ENCODE measurements at regions not wholly inside any gene's neighbourhood (a gene's known extent, or its start where the extent isn't known, plus 50 kb on each side); places are given as distances from the start of the nearest gene placed in this dataset.
"Not testable (repeated sequence)": the region's sequence is repeated elsewhere in the genome, so short reads cannot be mapped to it uniquely, and the experiment has no call there.

DNA sequence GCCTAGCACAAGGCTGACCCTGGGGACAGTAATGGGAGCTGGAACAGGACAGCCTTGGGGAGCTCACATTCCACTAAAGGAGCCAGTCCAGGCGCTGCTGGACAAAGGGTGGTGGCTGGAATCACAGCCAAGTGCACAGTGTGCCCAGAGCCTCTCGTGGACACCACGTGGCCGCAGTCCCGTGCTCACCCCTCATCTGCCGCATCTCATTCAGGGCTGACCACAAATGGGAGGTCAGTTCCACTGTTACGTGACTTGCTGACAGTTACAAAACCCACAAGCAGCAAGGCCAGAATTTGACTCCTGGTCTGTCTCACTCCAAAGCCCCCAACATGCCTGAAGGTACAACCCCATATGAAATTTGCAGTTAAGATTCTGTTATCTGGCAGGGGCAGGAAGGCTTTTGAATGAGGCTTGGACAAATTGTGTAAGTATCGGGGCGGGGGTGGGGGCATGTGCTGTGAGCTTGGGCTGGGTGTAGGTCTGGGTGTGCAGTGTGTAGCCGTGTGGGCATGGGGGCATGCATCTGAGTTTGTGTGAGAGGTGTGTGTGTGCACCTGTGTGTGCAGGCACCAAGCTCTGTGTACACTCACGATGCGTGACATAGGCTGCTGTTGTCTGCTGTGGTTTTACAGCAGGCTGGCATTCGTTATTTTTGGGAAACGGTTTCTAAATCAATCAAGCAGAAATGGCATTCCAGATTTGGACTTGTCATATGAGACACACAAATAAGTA, 301.7 kb downstream of the BRD1 start:
- DNase-seq = no peak

DNA sequence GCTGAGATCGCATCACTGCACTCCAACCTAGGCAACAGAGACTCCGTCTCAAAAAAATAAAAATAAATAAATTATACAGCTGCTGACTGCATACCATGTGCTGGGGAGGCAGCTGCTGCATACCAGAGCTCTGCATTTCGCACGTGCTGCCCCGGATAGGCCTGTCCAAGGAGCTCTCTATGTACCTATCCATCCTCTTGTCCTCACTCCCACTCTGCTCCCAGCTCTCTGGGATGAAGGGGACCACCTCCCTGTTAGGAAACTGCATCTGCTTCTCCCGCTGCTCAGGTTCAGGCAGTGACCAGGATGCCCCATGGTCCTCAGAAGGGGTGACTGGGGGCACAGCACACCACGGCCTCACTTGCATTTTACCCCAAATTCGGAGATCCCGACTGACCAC, 302.3 kb downstream of the BRD1 start:
- no peak for DNase-seq

DNA sequence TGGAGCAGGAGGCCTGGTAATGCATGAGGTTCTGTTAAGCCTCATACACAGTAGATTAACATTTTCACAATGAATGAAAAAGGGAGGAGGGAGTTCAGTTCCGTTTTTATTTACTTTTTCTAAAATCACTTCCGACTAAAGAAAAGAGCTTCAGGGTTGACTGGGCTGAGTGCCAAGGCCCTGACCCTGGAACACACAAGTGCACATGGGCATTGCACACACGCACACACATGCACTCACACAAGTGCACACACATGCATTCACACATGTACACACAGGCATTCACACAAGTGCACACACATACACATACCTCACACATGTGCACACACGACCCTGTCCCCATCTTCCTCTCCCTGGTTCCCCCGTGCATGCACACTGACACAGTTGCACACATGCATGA, 303.3 kb downstream of the BRD1 start:
- DNase-seq = no peak

DNA sequence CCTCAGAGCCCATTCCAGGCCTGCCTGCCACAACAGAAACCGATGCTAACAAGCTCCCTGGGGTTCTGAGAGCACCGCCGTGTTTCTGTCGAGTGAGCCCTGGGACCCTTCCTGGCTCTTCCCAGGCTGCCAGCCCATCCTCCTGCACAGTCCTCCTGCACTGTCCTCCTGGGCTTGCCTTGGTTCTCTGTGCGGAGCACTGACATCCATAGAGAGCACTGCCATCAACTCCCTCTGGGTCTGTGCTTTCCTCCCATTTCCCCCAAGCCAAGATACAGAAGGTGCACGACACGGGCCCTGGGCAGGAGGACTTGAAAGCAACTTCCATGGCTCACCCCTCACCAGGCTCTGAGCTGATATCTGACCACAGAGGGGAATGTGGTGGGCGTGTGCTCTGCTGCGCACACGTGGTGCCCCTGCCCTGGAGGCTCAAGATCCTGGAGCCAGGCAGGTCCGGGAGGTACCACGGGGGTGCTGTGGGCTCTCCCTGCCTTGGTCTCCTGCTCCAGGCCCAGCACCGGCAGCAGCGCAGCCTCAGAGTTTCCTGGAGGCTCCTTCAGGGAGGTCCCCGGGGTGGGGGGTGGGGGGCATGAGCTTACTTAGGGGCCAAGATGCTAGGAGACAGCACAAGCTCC, 304.2 kb downstream of the BRD1 start:
- no peak for DNase-seq

DNA sequence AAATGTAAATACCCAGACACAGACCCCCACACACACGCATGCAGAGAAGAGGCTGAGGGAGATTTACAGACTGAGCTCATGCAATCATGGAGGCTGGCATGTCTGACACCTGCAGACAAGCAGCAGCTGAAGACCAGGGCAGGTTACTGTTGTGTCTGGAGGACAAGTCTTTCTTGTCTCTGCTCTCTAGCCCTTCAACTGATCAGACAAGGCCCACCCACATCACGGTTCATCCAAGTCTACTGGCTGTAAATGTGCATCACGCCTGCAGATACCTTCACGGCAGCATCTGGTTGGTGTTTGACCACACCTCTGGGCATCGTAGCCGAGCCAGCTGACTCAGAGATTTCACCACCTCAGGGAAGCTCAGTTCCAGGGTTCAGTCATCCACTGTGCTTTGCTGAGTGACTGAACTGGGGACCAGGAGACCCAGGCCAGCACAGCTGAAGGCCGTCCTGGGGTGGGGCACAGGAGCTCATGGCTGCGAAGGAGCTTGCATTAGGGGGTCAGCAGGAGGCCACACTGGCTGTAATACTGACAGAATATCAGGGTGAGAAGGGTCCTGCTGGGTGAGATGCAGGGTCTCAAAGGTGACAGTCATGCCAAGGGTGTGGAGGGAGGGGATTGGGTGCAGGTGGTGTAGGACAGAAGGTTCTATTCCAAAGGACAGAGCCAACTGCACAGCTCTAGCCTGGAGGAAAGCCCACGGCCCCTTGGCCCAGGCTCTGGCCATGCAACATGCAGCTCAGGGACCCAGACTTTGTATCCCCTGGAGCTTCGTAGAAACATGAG, 304.9 kb downstream of the BRD1 start:
- no peak for DNase-seq

DNA sequence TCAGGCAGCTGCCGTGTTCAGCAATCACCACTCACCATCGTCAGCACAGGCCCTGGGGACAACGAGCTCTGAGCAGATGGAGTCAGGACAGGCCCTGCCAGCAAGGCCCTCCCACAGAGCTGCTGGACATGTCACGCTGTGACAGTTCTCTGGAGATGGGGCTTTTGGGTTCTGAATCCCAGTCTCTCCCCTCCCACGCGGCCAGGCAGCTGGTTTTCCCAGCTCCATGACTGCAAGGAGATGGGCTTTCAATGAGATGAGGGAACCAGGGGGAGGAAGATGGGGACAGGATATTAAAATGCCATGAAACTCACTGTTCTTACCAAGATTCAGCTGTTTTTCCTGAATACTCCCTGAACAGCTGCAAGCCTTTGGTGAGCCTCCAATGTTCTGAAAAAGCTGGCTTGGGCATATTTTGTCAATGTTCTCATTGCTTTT, 305.9 kb downstream of the BRD1 start:
- DNase-seq = no peak

DNA sequence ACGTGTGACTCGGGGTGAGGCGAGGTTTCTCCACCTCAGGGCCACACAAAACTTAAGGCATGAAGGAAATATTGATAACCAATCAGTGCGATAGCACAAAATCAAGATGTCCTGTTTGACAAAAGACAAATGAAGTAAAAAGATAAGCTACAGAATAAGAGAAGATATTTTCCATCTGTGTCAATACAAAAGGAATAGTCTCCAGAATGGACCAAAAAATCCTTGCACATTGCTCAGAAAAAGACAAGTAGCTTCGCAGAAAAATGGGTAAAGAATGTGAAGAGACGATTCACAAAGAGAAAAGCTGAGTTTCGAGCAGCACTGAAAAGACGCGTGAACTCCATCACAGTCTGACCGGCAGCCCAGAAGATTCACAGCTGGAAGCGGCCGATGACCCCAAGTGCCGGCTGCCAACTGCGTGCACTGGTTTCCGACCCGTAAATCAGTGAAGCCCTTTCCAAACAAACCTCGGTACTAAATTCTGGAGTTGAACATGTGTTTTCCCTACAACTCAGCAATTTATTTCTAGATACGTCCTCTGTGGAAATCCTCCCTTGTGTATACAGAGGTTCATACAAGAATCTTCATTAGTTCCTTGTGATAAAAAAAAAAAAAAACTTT, 308.4 kb downstream of the BRD1 start:
- no peak for DNase-seq

DNA sequence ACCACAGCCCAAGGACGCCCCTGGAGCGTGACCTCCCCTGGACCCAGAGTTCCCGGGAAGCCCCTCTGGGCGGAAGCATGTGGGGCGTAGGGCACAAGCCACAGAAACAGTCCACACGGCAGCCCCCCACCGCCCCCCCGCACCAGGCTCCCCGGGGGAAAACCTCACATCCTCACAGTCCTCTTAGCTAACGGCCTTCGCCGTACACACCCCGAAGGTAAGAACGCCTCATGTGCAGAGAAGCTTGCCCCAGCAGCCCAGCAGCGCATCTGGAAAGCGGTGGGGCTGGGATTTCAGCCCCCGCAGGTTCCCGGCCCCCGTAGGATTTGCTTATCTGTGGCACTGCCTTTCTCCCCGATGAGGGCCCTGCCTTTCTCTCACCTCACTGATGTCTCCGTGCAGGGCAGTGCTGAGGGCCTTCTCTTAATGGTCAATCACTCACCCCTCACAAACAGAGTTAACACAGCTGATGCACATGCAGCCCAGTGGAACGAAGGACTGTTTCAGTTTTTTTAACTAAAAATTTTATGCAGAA, 309.2 kb downstream of the BRD1 start:
- DNase-seq = no peak

DNA sequence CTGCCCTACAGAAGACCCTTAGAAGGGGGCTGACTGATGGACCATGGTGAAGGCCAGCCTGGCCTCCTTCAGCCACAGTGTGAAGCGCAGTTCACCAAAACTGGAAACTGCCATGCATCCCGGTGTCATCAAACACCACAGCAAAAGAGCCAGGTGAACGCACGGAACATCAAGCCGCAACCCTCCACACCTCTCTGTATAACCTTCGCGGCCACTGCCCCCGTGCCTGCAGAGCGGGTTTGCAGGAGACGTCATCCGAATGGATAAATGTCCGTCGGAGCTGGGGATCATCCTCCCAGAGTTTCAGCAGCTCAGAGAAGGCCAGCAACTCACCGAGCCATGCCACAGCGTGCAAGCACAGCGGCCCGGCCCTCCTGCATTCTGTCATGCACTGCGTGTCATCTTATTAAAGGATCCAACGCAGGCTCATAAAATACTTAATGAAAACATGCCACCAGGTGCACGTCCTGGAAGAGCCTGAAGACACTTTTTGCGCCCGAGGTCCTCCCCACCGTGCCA, 309.9 kb downstream of the BRD1 start:
- DNase-seq = no peak

DNA sequence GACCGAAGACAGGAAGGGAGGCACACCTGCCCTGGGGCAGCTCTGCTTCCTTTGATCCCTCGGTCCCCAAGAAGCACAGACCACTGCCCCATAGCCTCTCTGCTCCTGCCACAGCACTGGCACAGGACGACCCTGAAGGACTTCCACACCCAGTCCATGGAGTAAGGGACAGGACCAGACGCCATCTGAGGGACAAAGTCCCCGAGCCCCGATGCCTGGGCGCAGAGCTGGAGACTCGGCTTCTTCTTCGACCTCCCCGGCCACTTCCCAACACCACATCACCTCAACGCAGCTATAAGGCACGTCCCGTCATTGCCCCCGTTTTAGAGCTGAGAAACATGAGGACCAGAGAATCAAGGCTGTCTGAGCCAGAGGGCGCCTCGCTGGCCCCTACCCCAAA, 310.5 kb downstream of the BRD1 start:
- no peak for DNase-seq

DNA sequence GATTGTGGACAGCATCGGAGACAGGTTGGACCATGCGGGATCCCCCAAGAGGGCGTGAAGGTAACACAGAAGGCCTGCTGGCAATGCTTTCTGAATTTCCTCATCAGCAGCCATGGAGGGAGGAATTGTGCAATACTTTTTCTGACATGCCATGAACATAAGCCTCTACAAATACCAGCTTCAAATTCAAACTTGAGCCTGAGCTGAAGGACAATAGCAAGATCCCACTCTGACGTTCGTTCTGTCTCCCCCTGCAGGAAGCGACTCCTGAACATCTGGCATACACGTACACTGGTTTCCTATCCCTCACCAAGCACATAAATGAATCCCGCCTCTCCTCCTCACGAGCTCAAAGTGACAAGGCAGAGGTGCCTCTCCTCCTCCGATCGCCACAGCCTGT, 312.2 kb downstream of the BRD1 start:
- DNase-seq = no peak

DNA sequence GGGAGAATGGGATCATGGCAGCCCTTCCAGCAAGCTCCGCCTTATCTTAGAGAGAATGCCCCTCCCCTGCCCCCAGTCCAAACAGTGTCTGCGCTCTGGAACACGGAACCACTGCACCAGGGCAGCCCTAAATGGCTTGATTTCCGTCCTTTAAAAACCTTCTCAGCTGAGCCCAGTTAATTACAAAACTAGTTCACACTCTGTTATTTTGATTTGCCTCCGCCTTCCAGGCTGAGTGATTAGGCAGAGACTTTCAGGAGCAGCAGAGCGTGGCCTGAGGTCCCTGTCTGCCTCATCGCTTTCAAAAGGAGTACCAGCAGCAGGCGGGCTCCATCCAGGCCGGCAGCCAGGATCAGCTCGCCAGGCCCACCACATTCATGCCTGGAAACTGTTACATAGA, 313.0 kb downstream of the BRD1 start:
- no peak for DNase-seq

DNA sequence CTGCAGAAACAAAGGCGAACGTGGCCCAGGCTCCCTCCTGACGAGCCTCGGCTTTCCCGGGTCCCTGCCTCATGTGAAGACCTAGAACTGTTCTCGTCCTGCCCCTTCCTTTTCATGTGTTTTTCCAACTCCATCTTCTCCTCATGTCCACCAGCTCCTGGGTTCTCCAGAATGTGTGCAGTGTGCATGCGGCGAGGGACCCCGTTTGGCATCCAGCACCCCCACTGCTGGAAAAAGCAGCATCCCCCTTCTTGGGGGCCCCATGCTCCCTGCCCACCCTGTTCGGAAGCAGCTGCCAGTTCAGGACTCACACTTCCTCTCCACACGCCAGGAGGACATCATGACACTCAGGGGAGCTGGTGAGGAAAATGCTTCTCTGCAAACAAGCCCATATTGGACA, 313.5 kb downstream of the BRD1 start:
- no peak for DNase-seq

DNA sequence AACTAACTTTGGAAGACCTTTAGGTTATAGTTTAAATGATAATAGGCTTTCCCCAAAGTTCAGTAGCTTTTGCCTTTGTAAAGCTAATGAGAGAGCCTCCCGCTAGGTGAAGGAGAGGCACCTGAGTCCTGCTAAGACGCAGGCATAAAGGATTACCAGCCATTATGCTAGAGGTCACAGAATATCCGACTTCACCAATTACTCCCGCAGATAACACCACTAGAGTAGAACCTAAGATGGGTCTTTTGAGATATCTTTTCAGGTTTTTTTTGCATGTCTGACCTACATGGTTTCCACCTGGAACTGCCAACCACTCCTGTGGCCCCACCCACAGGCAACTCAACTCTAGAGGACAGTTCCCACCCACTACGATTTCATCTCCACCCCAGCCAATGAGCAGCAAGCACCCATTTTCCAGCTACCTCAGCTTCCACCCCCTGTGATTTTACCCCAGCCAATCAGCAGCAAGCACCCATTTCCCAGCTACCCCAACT, 314.3 kb downstream of the BRD1 start:
- DNase-seq = no peak

DNA sequence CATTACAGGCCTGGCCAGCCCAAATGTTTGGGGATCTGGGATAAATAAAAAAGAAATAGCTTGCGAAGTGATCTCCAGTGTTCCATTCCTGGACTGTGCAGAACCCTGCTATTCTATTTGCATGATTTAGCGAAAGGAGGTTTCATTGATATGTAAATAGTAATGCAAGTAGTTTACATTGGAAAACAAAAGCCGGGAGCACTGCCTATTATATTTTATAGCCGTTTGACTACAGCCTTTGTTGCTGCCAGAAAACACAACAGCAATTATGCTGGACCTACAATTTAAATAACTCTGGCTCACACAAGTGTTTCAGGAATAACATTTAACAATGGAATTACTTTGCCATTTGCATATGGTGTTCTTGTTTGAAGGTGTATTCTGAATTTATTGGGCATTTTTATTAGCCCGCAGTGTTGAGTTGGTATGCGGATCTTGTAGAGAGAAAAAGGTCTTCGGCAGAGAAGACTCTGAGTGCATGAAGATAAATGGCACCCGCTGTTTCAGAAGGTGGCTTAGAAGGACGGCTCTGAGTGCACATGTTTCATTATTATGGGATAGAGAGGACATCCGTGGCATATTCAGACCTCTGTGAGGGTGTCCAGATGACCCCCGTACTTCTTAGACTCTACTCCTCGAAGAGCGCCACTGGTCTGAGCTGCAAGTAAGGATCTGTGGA, 315.0 kb downstream of the BRD1 start:
- DNase-seq = no peak

DNA sequence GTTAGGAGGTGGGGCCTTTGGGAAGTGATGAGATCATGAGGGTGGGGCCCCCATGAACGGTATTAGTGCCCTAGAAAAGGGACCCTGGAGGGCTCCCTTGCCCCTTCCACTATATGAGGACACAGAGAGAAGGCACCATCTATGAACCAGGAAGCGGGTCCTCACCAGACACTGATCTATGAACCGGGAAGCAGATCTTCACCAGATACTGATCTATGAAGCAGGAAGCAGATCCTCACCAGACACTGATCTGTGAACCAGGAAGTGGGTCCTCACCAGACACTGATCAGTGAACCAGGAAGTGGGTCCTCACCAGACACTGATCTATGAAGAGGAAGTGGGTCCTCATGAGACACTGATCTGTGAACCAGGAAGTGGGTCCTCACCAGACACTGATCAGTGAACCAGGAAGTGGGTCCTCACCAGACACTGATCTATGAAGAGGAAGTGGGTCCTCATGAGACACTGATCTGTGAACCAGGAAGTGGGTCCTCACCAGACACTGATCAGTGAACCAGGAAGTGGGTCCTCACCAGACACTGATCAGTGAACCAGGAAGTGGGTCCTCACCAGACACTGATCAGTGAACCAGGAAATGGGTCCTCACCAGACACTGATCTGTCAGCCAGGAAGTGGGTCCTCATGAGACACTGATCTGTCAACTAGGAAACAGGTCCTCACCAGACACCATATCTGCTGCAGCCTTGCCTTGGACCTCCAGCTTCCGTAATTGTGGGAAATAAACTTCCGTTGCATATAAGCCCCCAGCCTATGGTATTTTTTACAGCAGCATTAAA, 316.1 kb downstream of the BRD1 start:
- not testable (repeated sequence) for DNase-seq

DNA sequence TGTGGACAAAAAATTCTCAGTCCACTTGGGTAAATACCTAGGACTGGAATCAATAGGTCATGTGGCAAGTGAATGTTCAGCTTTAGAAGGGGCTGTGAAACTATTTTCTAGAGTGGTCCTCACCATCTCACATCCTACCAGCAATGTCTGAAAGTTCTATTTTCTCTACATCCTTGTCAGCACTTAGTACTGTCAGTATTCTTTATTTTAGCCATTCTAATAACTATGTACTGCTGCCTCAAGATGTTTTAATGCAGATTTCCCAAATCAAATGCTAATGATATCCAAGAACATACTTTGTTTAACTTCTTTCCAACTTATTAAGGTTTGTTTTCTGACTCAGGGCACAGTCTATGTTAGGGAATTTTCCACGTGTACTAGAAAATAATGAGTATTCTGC, 317.0 kb downstream of the BRD1 start:
- DNase-seq = no peak

DNA sequence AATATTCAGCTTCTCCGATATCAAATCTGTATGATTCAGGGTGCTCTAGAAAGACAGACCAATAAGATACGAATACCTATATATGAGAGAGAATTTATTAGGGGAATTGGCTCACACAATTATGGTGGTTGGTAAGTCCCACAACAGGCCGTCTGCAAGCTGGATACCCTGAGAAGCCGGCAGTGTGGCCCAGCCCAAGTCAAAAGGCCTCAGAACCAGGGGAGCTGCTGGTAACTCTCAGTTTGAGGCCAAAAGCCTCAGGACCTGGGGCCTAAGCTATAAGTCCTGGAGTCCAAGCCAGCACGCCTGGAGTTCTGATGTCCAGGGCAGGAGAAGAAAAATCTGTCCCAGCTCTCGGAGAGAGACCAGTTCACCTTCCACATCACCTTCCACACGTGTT, 318.7 kb downstream of the BRD1 start:
- no peak for DNase-seq

DNA sequence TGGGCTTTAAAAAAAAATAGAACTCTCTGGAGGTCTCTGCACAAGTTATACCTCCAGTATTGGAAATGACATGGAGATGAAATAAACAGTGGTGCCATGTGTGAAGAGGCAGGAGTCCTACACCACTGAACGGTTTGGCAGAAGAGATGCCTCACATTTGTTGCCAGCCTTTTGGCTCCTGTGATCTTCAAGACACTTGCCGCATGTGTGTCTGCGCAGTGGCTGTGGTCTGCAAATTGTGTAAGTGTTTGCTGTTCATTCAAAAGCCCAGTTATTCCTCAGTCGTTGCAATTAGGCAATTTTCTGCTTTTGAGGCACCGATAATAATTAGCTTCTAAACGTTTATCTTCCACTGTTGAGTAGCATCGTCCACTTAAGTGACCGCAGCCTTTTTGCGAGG, 319.1 kb downstream of the BRD1 start:
- no peak for DNase-seq

DNA sequence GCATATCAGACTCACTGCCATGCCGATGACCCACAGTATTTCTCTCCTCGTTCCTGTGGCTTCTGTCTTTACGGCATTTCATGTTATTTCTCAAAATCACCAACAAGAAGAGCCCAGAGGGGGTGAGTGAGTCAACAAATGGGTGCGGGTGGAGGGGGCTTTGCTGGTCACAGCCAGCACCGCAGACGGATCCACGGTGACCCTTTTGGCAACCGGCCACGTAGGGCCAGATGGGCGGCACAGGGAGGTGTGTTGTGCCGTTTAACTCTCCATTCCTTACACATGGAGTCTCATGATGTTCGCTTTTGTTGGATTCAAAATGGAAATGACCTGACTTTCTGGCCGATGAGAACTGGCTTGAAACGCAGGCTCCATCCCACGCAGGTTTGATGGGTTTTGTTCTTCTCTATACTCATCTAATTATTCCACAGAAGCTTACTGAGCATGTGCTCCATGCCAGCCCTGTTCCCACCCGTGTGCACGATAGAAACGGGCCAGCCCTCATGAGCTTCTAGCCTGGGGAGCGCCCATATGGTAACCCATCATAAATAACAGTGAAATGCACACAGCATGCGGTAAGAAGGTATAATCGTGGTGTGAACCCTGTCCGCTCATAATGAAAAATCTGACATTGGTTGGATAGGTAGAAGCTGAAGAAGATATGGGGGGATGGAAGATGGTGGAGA, 319.9 kb downstream of the BRD1 start:
- no peak for DNase-seq

Measured in skin of body (tissue), 1 donor.